H1 (cell line): ENCODE measurements at regions not wholly inside any gene's neighbourhood (a gene's known extent, or its start where the extent isn't known, plus 50 kb on each side); places are given as distances from the start of the nearest gene placed in this dataset.
"Not testable (repeated sequence)": the region's sequence is repeated elsewhere in the genome, so short reads cannot be mapped to it uniquely, and the experiment has no call there.

Experiments used
- CTCF ChIA-PET: fragments of 300-600 bp; sonication (Branson Sonifier 250); formaldehyde crosslinking; loops from one replicate; lab custom pipeline; 2021; ENCODE audit not compliant: partially characterized antibody; lab: Charles Lee
- POLR2A ChIA-PET: fragments of 300-600 bp; sonication (Branson Sonifier 250); formaldehyde crosslinking; loops from one replicate; lab custom pipeline; 2021; ENCODE audit warnings: inconsistent platforms; ENCODE audit not compliant: partially characterized antibody; lab: Charles Lee
- DNase-seq, 2 experiments: peaks; one replicate each; pipeline versions ENCODE4 v3.0.0 to v3.0.0-alpha.2; 2010 to 2022; ENCODE audit warnings: low spot score in 2 of 2, low read depth in 1 of 2, mixed read lengths in 1 of 2
- FAIRE-seq: peaks from 2 replicates; lab custom pipeline; 2011; peaks lifted over from hg19 to GRCh38; lab: Jason Lieb, UNC
- H2AFZ ChIP-seq: 2 replicates; pipeline ENCODE4 v1.8.1; 2012; ENCODE audit warnings: low read length, inconsistent platforms
- H2AK5ac ChIP-seq: 2 replicates; pipeline ENCODE4 v1.6.1; 2013; ENCODE audit warnings: low read depth, low read length
- H2BK120ac ChIP-seq: replicated peaks from 2 replicates; pipeline ENCODE3; 2013; ENCODE audit warnings: low read depth, low read length, inconsistent platforms
- H2BK12ac ChIP-seq: 2 replicates; pipeline ENCODE4 v1.6.1; 2013; ENCODE audit warnings: low read depth, low read length
- H2BK15ac ChIP-seq: 2 replicates; pipeline ENCODE4 v1.6.1; 2013; ENCODE audit warnings: low read length
- H2BK20ac ChIP-seq: 2 replicates; pipeline ENCODE4 v1.6.1; 2013; ENCODE audit warnings: low read length
- H2BK5ac ChIP-seq: 2 replicates; pipeline ENCODE4 v1.6.1; 2013; ENCODE audit warnings: low read depth, low read length
- H3K14ac ChIP-seq: 2 replicates; pipeline ENCODE4 v1.6.1; 2013; ENCODE audit warnings: inconsistent platforms; ENCODE audit not compliant: insufficient read length
- H3K18ac ChIP-seq: 2 replicates; pipeline ENCODE4 v1.6.1; 2013; ENCODE audit warnings: low read length; ENCODE audit errors: extremely low read depth
- H3K23ac ChIP-seq: 2 replicates; pipeline ENCODE4 v1.6.1; 2013; ENCODE audit warnings: inconsistent platforms; ENCODE audit not compliant: insufficient read length
- H3K23me2 ChIP-seq: 2 replicates; pipeline ENCODE4 v1.6.1; 2013; ENCODE audit warnings: low read depth, low read length
- H3K27ac ChIP-seq: 2 replicates; pipeline ENCODE4 v1.6.1; 2011; ENCODE audit warnings: low read depth, low read length, inconsistent platforms
- H3K27me3 ChIP-seq, 4 experiments: replicated peaks in 1 of 4; 1 replicate in 1 of 4; 2 replicates in 3 of 4; pipeline versions ENCODE4 v1.6.1 to v1.8.1; 2011 to 2013; ENCODE audit warnings: low read length in 3 of 4, mild to moderate bottlenecking in 3 of 4, inconsistent platforms in 2 of 4, mixed read lengths in 2 of 4, moderate library complexity in 1 of 4; ENCODE audit not compliant: control insufficient read depth in 3 of 4, insufficient read depth in 3 of 4; ENCODE audit errors: extremely low read depth in 1 of 4
- H3K36me3 ChIP-seq, 4 experiments: 2 replicates each; pipeline versions ENCODE4 v1.6.1 to v1.8.1; 2011 to 2013; ENCODE audit warnings: mild to moderate bottlenecking in 4 of 4, low read length in 3 of 4, moderate library complexity in 2 of 4, control low read depth in 1 of 4, inconsistent platforms in 1 of 4; ENCODE audit not compliant: insufficient read depth in 4 of 4, control insufficient read depth in 2 of 4
- H3K4ac ChIP-seq: replicated peaks from 2 replicates; pipeline ENCODE3; 2013; ENCODE audit warnings: low read length, low read depth, mixed read lengths, inconsistent platforms; ENCODE audit not compliant: insufficient read length
- H3K4me1 ChIP-seq, 4 experiments: replicated peaks in 1 of 4; 1 replicate in 1 of 4; 2 replicates in 3 of 4; pipeline versions ENCODE4 v1.6.1 to v1.8.1; 2011 to 2013; ENCODE audit warnings: low read length in 3 of 4, inconsistent platforms in 2 of 4, mixed read lengths in 1 of 4; ENCODE audit not compliant: insufficient read depth in 4 of 4, control insufficient read depth in 3 of 4
- H3K4me2 ChIP-seq, 2 experiments: 2 replicates each; pipeline versions ENCODE4 v1.6.1 to v1.8.1; 2011 to 2013; ENCODE audit warnings: low read depth in 2 of 2, low read length in 2 of 2, control low read depth in 1 of 2, inconsistent platforms in 1 of 2, mild to moderate bottlenecking in 1 of 2; ENCODE audit not compliant: insufficient read depth in 1 of 2
- H3K4me3 ChIP-seq, 4 experiments: fragments of 200-600, 300-600 bp in 1 of 4; sonication (generic), shearing (Covaris generic), sonication (Bioruptor Twin) in 1 of 4; 2 replicates each; pipeline versions ENCODE4 v1.5.1 to v1.8.1; 2011 to 2016; ENCODE audit warnings: low read length in 4 of 4, low read depth in 3 of 4, control low read depth in 2 of 4, inconsistent platforms in 2 of 4, mild to moderate bottlenecking in 2 of 4, mixed read lengths in 1 of 4, moderate library complexity in 1 of 4; ENCODE audit not compliant: insufficient read depth in 2 of 4; ENCODE audit errors: extremely low read depth in 1 of 4
- H3K56ac ChIP-seq: replicated peaks from 2 replicates; pipeline ENCODE3; 2013; ENCODE audit warnings: low read depth, mild to moderate bottlenecking, mixed read lengths, low read length, inconsistent platforms; ENCODE audit not compliant: insufficient read length
- H3K79me1 ChIP-seq: 2 replicates; pipeline ENCODE4 v1.6.1; 2013; ENCODE audit warnings: low read depth, low read length, control low read depth
- H3K79me2 ChIP-seq, 2 experiments: 2 replicates each; pipeline versions ENCODE4 v1.6.1 to v1.8.1; 2012 to 2013; ENCODE audit warnings: low read length in 2 of 2, mild to moderate bottlenecking in 2 of 2, inconsistent platforms in 1 of 2; ENCODE audit not compliant: insufficient read depth in 2 of 2, control insufficient read depth in 1 of 2
- H3K9ac ChIP-seq, 4 experiments: replicated peaks in 1 of 4; 1 replicate in 1 of 4; 2 replicates in 3 of 4; pipeline versions ENCODE4 v1.6.1 to v1.8.1; 2011 to 2013; ENCODE audit warnings: low read depth in 3 of 4, low read length in 3 of 4, control low read depth in 2 of 4, mild to moderate bottlenecking in 2 of 4, moderate library complexity in 2 of 4, inconsistent platforms in 1 of 4; ENCODE audit errors: extremely low read depth in 1 of 4
- H3K9me3 ChIP-seq, 2 experiments: 2 replicates each; pipeline versions ENCODE4 v1.6.1 to v1.8.1; 2012 to 2013; ENCODE audit warnings: mild to moderate bottlenecking in 2 of 2, moderate library complexity in 2 of 2, control low read depth in 1 of 2, inconsistent platforms in 1 of 2, low read depth in 1 of 2, low read length in 1 of 2, mixed read lengths in 1 of 2; ENCODE audit not compliant: insufficient read depth in 2 of 2
- H4K20me1 ChIP-seq, 2 experiments: replicated peaks in 1 of 2; 2 replicates each; pipeline versions ENCODE3 to v1.8.1; 2011 to 2013; ENCODE audit warnings: inconsistent platforms in 2 of 2, low read length in 2 of 2, mild to moderate bottlenecking in 1 of 2; ENCODE audit not compliant: insufficient read depth in 2 of 2, control insufficient read depth in 1 of 2
- H4K5ac ChIP-seq: 2 replicates; pipeline ENCODE4 v1.6.1; 2013; ENCODE audit warnings: low read length, low read depth, mixed read lengths, inconsistent platforms; ENCODE audit not compliant: insufficient read length
- H4K8ac ChIP-seq: 2 replicates; pipeline ENCODE4 v1.8.0; 2013; ENCODE audit warnings: mild to moderate bottlenecking, moderate library complexity, low read length, inconsistent platforms; ENCODE audit not compliant: insufficient read depth; ENCODE audit errors: extremely low read depth
- H4K91ac ChIP-seq: replicated peaks from 2 replicates; pipeline ENCODE3; 2013; ENCODE audit warnings: low read length, mixed read lengths, inconsistent platforms; ENCODE audit not compliant: insufficient read length
- WGBS, 2 experiments: shearing (Covaris generic) in 1 of 2; methylation state at CpG; one replicate each; pipeline versions ENCODE4 v1.1.6 to v1.1.7; 2013 to 2015; ENCODE audit warnings: low lambda C conversion rate in 2 of 2, mixed read lengths in 2 of 2, inconsistent platforms in 1 of 2, low coverage in 1 of 2, missing lambda C conversion rate in 1 of 2; ENCODE audit not compliant: insufficient replicate concordance in 2 of 2, insufficient coverage in 1 of 2, insufficient read length in 1 of 2; ENCODE audit errors: extremely low coverage in 1 of 2, missing lambda C conversion rate in 1 of 2; 5-methylcytosine and 5-hydroxymethylcytosine counted together

DNA sequence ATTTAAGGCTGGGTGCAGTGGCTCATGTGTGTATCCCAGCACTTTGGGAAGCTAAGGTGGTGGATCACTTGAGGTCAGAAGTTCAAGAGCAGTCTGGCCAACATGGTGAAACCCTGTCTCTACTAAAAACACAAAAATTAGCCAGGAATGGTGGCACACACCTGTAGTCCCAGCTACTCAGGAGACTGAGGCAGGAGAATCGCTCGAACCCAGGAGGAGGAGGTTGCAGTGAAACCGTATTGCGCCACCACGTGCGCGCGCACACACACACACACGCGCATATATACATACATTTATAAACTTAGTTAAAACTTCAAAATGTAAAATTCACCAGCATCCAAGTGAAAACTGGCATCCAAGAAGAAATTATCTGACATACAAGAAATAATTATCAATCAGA, 753.7 kb upstream of the SLITRK5 start:
- H2BK20ac ChIP-seq, H3K14ac ChIP-seq, H3K23ac ChIP-seq, H2BK12ac ChIP-seq, POLR2A ChIA-PET, DNase-seq, H3K4ac ChIP-seq, H3K27ac ChIP-seq, H4K20me1 ChIP-seq, H4K91ac ChIP-seq, FAIRE-seq, H4K8ac ChIP-seq, H4K5ac ChIP-seq, H3K9me3 ChIP-seq, H3K4me2 ChIP-seq, H2AFZ ChIP-seq, H2BK120ac ChIP-seq, H3K56ac ChIP-seq, H3K79me2 ChIP-seq, H3K36me3 ChIP-seq, H3K18ac ChIP-seq, H3K79me1 ChIP-seq, H2BK5ac ChIP-seq, H3K4me3 ChIP-seq, H3K9ac ChIP-seq, H2AK5ac ChIP-seq, H3K4me1 ChIP-seq, H2BK15ac ChIP-seq, H3K27me3 ChIP-seq, H3K23me2 ChIP-seq: not testable (repeated sequence)
- 92% methylated on average over 10 of the region's 10 CpGs; no CpG with 5 or more reads in 1 of the 2 experiments for WGBS, 2 experiments
- CTCF ChIA-PET, result interaction anchor here (1.2 kb wide), 1 partner anchor 357 kb away, joined by 3 read pairs; no protein-coding TSS in a partner anchor
